RWPE2 (cell line): ENCODE measurements at regions not wholly inside any gene's neighbourhood (a gene's known extent, or its start where the extent isn't known, plus 50 kb on each side); places are given as distances from the start of the nearest gene placed in this dataset.

ENCODE experiments used
- ATAC-seq: fragments of 200-7000 bp; cut with Tn5 transposase; 3 replicates; pipeline ENCODE4 v1.9.1; 2021; ENCODE audit warnings: low read depth
- DNase-seq: peaks from one replicate; pipeline ENCODE4 v3.0.0-alpha.2; 2020; ENCODE audit warnings: low spot score
- H3K27ac ChIP-seq: fragments of 450-650 bp; 2 replicates; pipeline ENCODE4 v1.5.1; 2017; ENCODE audit warnings: mild to moderate bottlenecking; ENCODE audit not compliant: poor library complexity, severe bottlenecking
- H3K27me3 ChIP-seq: fragments of 250-450 bp; sonication (Bioruptor Pico); 2 replicates; pipeline ENCODE4 v1.5.1; 2021; ENCODE audit warnings: mild to moderate bottlenecking, moderate library complexity; ENCODE audit not compliant: insufficient read depth, poor library complexity, severe bottlenecking
- H3K36me3 ChIP-seq: fragments of 250-450 bp; sonication (Bioruptor Pico); 2 replicates; pipeline ENCODE4 v1.5.1; 2020; ENCODE audit warnings: low read depth, mild to moderate bottlenecking, moderate library complexity
- H3K4me1 ChIP-seq: fragments of 250-450 bp; sonication (Bioruptor Pico); 2 replicates; pipeline ENCODE4 v1.5.1; 2021; ENCODE audit warnings: mild to moderate bottlenecking, moderate library complexity; ENCODE audit not compliant: insufficient read depth, poor library complexity, severe bottlenecking
- H3K4me3 ChIP-seq: fragments of 250-450 bp; sonication (Bioruptor Pico); 2 replicates; pipeline ENCODE4 v1.5.1; 2021; ENCODE audit warnings: mild to moderate bottlenecking, moderate library complexity; ENCODE audit not compliant: severe bottlenecking
- H3K9me3 ChIP-seq: fragments of 250-450 bp; sonication (Bioruptor Pico); 2 replicates; pipeline ENCODE4 v1.5.1; 2021; ENCODE audit warnings: mild to moderate bottlenecking, moderate library complexity; ENCODE audit not compliant: severe bottlenecking
- CTCF ChIP-seq: fragments of 450-650 bp; IDR thresholded peaks from one replicate; pipeline ENCODE4 v1.5.1; 2017; ENCODE audit warnings: mild to moderate bottlenecking, moderate library complexity; ENCODE audit not compliant: poor library complexity, severe bottlenecking

DNA sequence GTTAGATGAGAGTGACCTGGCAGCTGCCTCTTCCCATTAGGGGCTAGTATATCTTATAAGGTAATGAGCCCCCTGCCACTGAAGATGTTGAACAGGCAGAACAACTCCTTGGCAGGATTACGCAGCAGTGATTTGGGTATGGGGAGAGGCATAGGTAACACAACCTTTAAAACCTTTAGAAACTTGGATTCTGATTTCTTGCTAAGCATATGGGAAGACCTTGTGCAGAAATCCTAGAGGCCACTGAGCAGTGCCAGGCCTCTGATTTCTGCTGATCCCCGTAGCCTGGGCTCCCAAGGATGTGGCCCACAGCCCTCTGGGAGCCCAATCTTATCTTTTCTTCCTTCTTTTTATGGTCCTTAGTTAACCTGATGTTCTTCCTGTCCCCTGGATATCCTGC lies 237.9 kb upstream of the ROPN1 start:
- no peak for TF ChIP-seq CTCF
- Histone ChIP-seq H3K4me3 (no peak overlapping the region), H3K9me3 (no peaks in the 10 kb centered on the region), H3K27me3 (peaks cover 22% of the 10 kb centered on the region), H3K4me1 (no peaks in the 10 kb centered on the region), H3K27ac (no peak overlapping the region), H3K36me3 (no peaks in the 10 kb centered on the region)
- DNase-seq (no peak), ATAC-seq (no peak)

- H3K36me3 ChIP-seq = no peaks in the 10 kb centered on the region
- no peak overlapping the region for H3K27ac ChIP-seq
- ATAC-seq (no peak), DNase-seq (no peak)
- H3K4me3 ChIP-seq = no peak overlapping the region
- TF ChIP-seq CTCF = no peak
- H3K27me3 ChIP-seq = peaks cover 22% of the 10 kb centered on the region
- no peaks in the 10 kb centered on the region for H3K4me1 ChIP-seq
- H3K9me3 ChIP-seq = no peaks in the 10 kb centered on the region
Measured at GRCh38 chr3:124230432-124230831, 238.5 kb upstream of the ROPN1 start.

DNA sequence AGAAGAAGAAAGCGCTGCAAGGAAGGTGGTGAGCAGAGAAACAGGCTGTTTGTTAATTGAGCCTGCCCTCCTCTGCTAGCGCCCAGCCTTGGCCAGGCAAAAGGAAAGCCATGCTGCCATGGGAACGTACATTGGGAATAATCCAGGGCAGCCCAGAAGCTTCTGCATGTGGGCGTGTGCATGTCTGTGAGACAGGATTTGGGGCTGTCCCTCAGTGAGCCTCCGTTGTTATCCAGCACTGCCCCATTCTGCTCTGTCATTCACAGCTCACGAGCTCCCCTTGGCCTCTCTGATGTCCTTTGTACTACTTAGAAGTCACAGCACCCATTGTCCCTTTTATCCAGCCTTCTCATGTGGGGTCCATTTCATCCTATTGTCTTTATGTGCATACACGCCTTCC lies 239.1 kb upstream of the ROPN1 start:
- Histone ChIP-seq H3K36me3 (no peaks in the 10 kb centered on the region), H3K9me3 (no peaks in the 10 kb centered on the region), H3K4me3 (no peak overlapping the region), H3K27me3 (peaks cover 19% of the 10 kb centered on the region), H3K27ac (no peak overlapping the region), H3K4me1 (no peaks in the 10 kb centered on the region)
- DNase-seq = no peak
- no peak for TF ChIP-seq CTCF
- ATAC-seq = no peak

DNA sequence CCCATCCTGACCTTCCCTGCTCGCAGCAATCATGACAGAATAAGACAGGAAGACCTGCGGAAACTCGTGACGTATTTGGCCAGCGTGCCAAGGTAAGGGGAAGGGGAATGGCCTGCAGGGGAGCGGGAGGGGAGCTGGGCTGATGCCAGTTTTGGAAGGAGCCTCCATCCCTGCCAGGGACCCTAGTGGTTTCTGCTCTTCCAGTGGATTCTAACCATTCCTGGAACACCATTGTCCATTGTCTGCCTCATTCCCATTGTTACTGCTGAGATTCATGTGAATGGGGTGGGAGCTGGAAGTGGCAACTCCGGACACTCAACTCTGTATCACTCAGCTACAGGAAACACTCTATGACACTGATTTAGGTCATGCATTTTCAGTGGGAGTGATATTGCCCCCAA lies 242.9 kb upstream of the ROPN1 start:
- Histone ChIP-seq H3K27me3 (peaks cover 19% of the 10 kb centered on the region), H3K4me1 (no peaks in the 10 kb centered on the region), H3K36me3 (no peaks in the 10 kb centered on the region), H3K9me3 (no peaks in the 10 kb centered on the region), H3K27ac (no peak overlapping the region), H3K4me3 (no peak overlapping the region)
- DNase-seq (no peak), ATAC-seq (no peak)
- no peak for TF ChIP-seq CTCF

DNA sequence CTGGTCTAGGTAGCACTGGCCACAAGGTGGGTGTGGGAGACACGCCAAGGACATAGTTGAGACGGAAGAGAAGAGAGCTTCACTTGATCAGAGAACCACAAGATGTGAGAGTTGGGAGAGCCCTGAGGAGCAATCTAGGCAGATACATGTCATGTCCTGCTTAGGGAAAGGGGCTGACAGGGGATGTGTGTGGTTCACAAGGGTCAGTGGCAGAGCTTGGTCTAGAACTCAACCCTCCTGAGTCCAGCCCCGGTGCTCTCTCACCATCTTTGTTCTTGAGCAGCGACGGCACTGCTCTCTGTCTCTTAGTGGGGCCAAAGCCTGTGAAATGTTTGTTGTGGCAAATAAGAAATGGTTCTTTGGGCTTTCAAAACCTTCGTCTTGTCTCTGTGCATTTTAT lies 243.5 kb upstream of the ROPN1 start:
- DNase-seq (no peak), ATAC-seq (no peak)
- Histone ChIP-seq H3K27ac (no peak overlapping the region), H3K36me3 (no peaks in the 10 kb centered on the region), H3K4me3 (no peak overlapping the region), H3K4me1 (no peaks in the 10 kb centered on the region), H3K27me3 (peaks cover 19% of the 10 kb centered on the region), H3K9me3 (no peaks in the 10 kb centered on the region)
- TF ChIP-seq CTCF = no peak
